ENCODE measurements at regions not wholly inside any gene's neighbourhood (a gene's known extent, or its start where the extent isn't known, plus 50 kb on each side); places are given as distances from the start of the nearest gene placed in this dataset.

GRCh38 chr7:124364283-124364682, 331.4 kb upstream of the TMEM229A start:
- no peak for TF ChIP-seq POLR2A (IDR thresholded peaks at IDR 0.05; ENCODE audit: low read length)
- no peak for TF ChIP-seq RAD21 (conservative IDR thresholded peaks at IDR 0.05 in 1 of 2, IDR thresholded peaks at IDR 0.05 in 1 of 2)
- TF ChIP-seq FOSL2 (IDR thresholded peaks at IDR 0.05) = no peak
- TF ChIP-seq FOSL2 (CRISPR knock-in tag; IDR thresholded peaks at IDR 0.05) = no peak
- TF ChIP-seq BCL3 (IDR thresholded peaks at IDR 0.05) = no peak
- TF ChIP-seq RNF2 (IDR thresholded peaks at IDR 0.05; ENCODE audit: borderline replicate concordance, low read depth) = no peak
- TF ChIP-seq EP300 (IDR thresholded peaks at IDR 0.05) = no peak
- TF ChIP-seq USF2 (IDR thresholded peaks at IDR 0.05) = no peak
- no peak for TF ChIP-seq CEBPB (IDR thresholded peaks at IDR 0.05)
- no peak for TF ChIP-seq JUN (IDR thresholded peaks at IDR 0.05)
- no peak for TF ChIP-seq CTCF (IDR thresholded peaks at IDR 0.05)
- TF ChIP-seq CHD4 (IDR thresholded peaks at IDR 0.05; ENCODE audit: borderline replicate concordance) = no peak
- no peak for TF ChIP-seq RCOR1 (IDR thresholded peaks at IDR 0.05; ENCODE audit: low read depth, low read length)
- no peak for TF ChIP-seq NPAS2 (CRISPR knock-in tag; IDR thresholded peaks at IDR 0.05; ENCODE audit: borderline replicate concordance)
- no peak for TF ChIP-seq HMGXB4 (CRISPR knock-in tag; IDR thresholded peaks at IDR 0.05; ENCODE audit: borderline replicate concordance)

Data from A549 (cell line).